Large intestine (tissue), 3 donors: ENCODE measurements at regions not wholly inside any gene's neighbourhood (a gene's known extent, or its start where the extent isn't known, plus 50 kb on each side); places are given as distances from the start of the nearest gene placed in this dataset.
"Not testable (repeated sequence)": the region's sequence is repeated elsewhere in the genome, so short reads cannot be mapped to it uniquely, and the experiment has no call there.

ENCODE experiments used
- DNase-seq, 2 donors: peaks; one replicate each; pipeline versions ENCODE4 v3.0.0 to v3.0.0-alpha.2; 2013
- H3K27ac ChIP-seq: one replicate; pipeline ENCODE4 v1.5.1; 2013; ENCODE audit warnings: low read length
- H3K27me3 ChIP-seq: 2 replicates; pipeline ENCODE4 v1.6.1; 2013; ENCODE audit warnings: low read length; ENCODE audit not compliant: control insufficient read depth, insufficient read depth
- H3K36me3 ChIP-seq: 2 replicates; pipeline ENCODE4 v1.6.1; 2013; ENCODE audit warnings: low read length; ENCODE audit not compliant: control insufficient read depth, insufficient read depth
- H3K4me1 ChIP-seq: one replicate; pipeline ENCODE4 v1.6.1; 2013; ENCODE audit warnings: low read length; ENCODE audit not compliant: control insufficient read depth, insufficient read depth
- H3K4me3 ChIP-seq: one replicate; pipeline ENCODE4 v1.5.1; 2013; ENCODE audit warnings: low read length
- H3K9me3 ChIP-seq: one replicate; pipeline ENCODE4 v1.6.1; 2013; ENCODE audit warnings: mild to moderate bottlenecking, low read depth, low read length, moderate library complexity; ENCODE audit not compliant: control insufficient read depth
- WGBS: methylation state at CpG from one replicate; pipeline ENCODE4 v1.1.5; 2013; ENCODE audit warnings: low lambda C conversion rate; ENCODE audit not compliant: insufficient coverage; 5-methylcytosine and 5-hydroxymethylcytosine counted together

- Histone ChIP-seq H3K4me1 (no peaks in the 10 kb centered on the region), H3K4me3 (no peak overlapping the region), H3K9me3 (peaks cover 6% of the 10 kb centered on the region), H3K36me3 (no peaks in the 10 kb centered on the region), H3K27me3 (no peaks in the 10 kb centered on the region), H3K27ac (no peak overlapping the region)
- no CpG with 5 or more reads among the region's 1 CpG for WGBS
- no peak for DNase-seq
These were observed 849.4 kb upstream of the MIR17HG start for GRCh38 chr13:90498096-90498495.

- Histone ChIP-seq H3K27me3 (no peaks in the 10 kb centered on the region), H3K4me1 (no peaks in the 10 kb centered on the region), H3K36me3 (no peaks in the 10 kb centered on the region), H3K27ac (no peak overlapping the region), H3K9me3 (peaks cover 6% of the 10 kb centered on the region), H3K4me3 (no peak overlapping the region)
- WGBS, result 13% methylated on average over 1 of the region's 1 CpG
- DNase-seq, result no peak
These were observed 848.7 kb upstream of the MIR17HG start for GRCh38 chr13:90498816-90499215.

- DNase-seq, result no peak
- no peaks in the 10 kb centered on the region for H3K36me3 ChIP-seq
- no peak overlapping the region for H3K4me3 ChIP-seq
- no peak overlapping the region for H3K27ac ChIP-seq
- H3K9me3 ChIP-seq, result no peaks in the 10 kb centered on the region
- no CpG with 5 or more reads among the region's 2 CpGs for WGBS
- no peaks in the 10 kb centered on the region for H3K27me3 ChIP-seq
- no peaks in the 10 kb centered on the region for H3K4me1 ChIP-seq
These were observed 846.9 kb upstream of the MIR17HG start for GRCh38 chr13:90500569-90500968.

- H3K27ac ChIP-seq, result no peak overlapping the region
- H3K4me3 ChIP-seq, result no peak overlapping the region
- no peaks in the 10 kb centered on the region for H3K27me3 ChIP-seq
- H3K4me1 ChIP-seq, result no peaks in the 10 kb centered on the region
- WGBS, result no CpG with 5 or more reads among the region's 1 CpG
- no peak for DNase-seq
- no peaks in the 10 kb centered on the region for H3K9me3 ChIP-seq
- no peaks in the 10 kb centered on the region for H3K36me3 ChIP-seq
These were observed 845.3 kb upstream of the MIR17HG start for GRCh38 chr13:90502153-90502552.

GRCh38 chr13:90502762-90503161 is 844.7 kb upstream of the MIR17HG start:
- DNase-seq, result peak in 1 of 2 donors; percentile 7
- no peaks in the 10 kb centered on the region for H3K9me3 ChIP-seq
- no peaks in the 10 kb centered on the region for H3K27me3 ChIP-seq
- no peaks in the 10 kb centered on the region for H3K36me3 ChIP-seq
- no peak overlapping the region for H3K27ac ChIP-seq
- no CpG with 5 or more reads among the region's 2 CpGs for WGBS
- no peaks in the 10 kb centered on the region for H3K4me1 ChIP-seq
- no peak overlapping the region for H3K4me3 ChIP-seq

- Histone ChIP-seq H3K4me3 (no peak overlapping the region), H3K27ac (no peak overlapping the region), H3K36me3 (no peaks in the 10 kb centered on the region), H3K9me3 (no peaks in the 10 kb centered on the region), H3K27me3 (no peaks in the 10 kb centered on the region), H3K4me1 (no peaks in the 10 kb centered on the region)
- DNase-seq, result no peak
- 79% methylated on average over 2 of the region's 2 CpGs for WGBS
These were observed 837.2 kb upstream of the MIR17HG start for GRCh38 chr13:90510319-90510718.

- H3K4me1 ChIP-seq, result no peaks in the 10 kb centered on the region
- H3K9me3 ChIP-seq, result no peaks in the 10 kb centered on the region
- H3K27me3 ChIP-seq, result no peaks in the 10 kb centered on the region
- no peak overlapping the region for H3K27ac ChIP-seq
- H3K4me3 ChIP-seq, result no peak overlapping the region
- 63% methylated on average over 2 of the region's 2 CpGs for WGBS
- H3K36me3 ChIP-seq, result no peaks in the 10 kb centered on the region
- no peak for DNase-seq
These were observed 835.6 kb upstream of the MIR17HG start for GRCh38 chr13:90511903-90512302.

GRCh38 chr13:90514712-90515111 is 832.8 kb upstream of the MIR17HG start:
- not testable (repeated sequence) for H3K36me3 ChIP-seq, H3K9me3 ChIP-seq, H3K27ac ChIP-seq, H3K27me3 ChIP-seq, H3K4me1 ChIP-seq, H3K4me3 ChIP-seq, DNase-seq
- no CpG with 5 or more reads among the region's 12 CpGs for WGBS

- Histone ChIP-seq H3K36me3 (no peaks in the 10 kb centered on the region), H3K4me3 (no peak overlapping the region), H3K9me3 (peaks cover 4% of the 10 kb centered on the region), H3K4me1 (no peaks in the 10 kb centered on the region), H3K27ac (no peak overlapping the region), H3K27me3 (no peaks in the 10 kb centered on the region)
- no peak for DNase-seq
These were observed 829.1 kb upstream of the MIR17HG start for GRCh38 chr13:90518417-90518816.

GRCh38 chr13:90519157-90519556 is 828.3 kb upstream of the MIR17HG start:
- no CpG with 5 or more reads among the region's 3 CpGs for WGBS
- no peak overlapping the region for H3K27ac ChIP-seq
- no peak overlapping the region for H3K4me3 ChIP-seq
- H3K36me3 ChIP-seq, result no peaks in the 10 kb centered on the region
- no peaks in the 10 kb centered on the region for H3K4me1 ChIP-seq
- H3K9me3 ChIP-seq, result peaks cover 4% of the 10 kb centered on the region
- H3K27me3 ChIP-seq, result no peaks in the 10 kb centered on the region
- no peak for DNase-seq

- 40% methylated on average over 1 of the region's 1 CpG for WGBS
- no peaks in the 10 kb centered on the region for H3K27me3 ChIP-seq
- H3K9me3 ChIP-seq, result peaks cover 4% of the 10 kb centered on the region
- no peak overlapping the region for H3K4me3 ChIP-seq
- no peak for DNase-seq
- no peaks in the 10 kb centered on the region for H3K4me1 ChIP-seq
- no peaks in the 10 kb centered on the region for H3K36me3 ChIP-seq
- no peak overlapping the region for H3K27ac ChIP-seq
These were observed 820.8 kb upstream of the MIR17HG start for GRCh38 chr13:90526711-90527110.
